Transverse colon (tissue), 4 donors: ENCODE measurements at regions not wholly inside any gene's neighbourhood (a gene's known extent, or its start where the extent isn't known, plus 50 kb on each side); places are given as distances from the start of the nearest gene placed in this dataset.

Experiments
- DNase-seq: peaks from one replicate; pipeline ENCODE4 v3.0.0-alpha.2; 2019
- H3K27ac ChIP-seq, 4 donors: fragments of 200-600 bp; sonication (generic); 2 replicates each; pipeline ENCODE4 v1.5.1; 2016 to 2018; ENCODE audit warnings: inconsistent platforms in 4 of 4
- H3K27me3 ChIP-seq: fragments of 200-600 bp; sonication (generic); 2 replicates; pipeline ENCODE4 v1.5.1; 2017; ENCODE audit warnings: inconsistent platforms
- H3K36me3 ChIP-seq, 4 donors: fragments of 200-600 bp; sonication (generic); 2 replicates each; pipeline ENCODE4 v1.5.1; 2017 to 2019; ENCODE audit warnings: inconsistent platforms in 4 of 4
- H3K4me1 ChIP-seq, 4 donors: fragments of 200-600 bp; sonication (generic); 2 replicates each; pipeline ENCODE4 v1.5.1; 2017 to 2020; ENCODE audit warnings: inconsistent platforms in 4 of 4
- H3K4me3 ChIP-seq, 4 donors: fragments of 200-600 bp; sonication (generic); 1 replicate in 1 of 4; 2 replicates in 3 of 4; pipeline versions ENCODE4 v1.5.1 to v1.6.1; 2017 to 2019; ENCODE audit warnings: inconsistent platforms in 4 of 4
- H3K9me3 ChIP-seq, 2 donors: fragments of 200-600 bp; sonication (generic); 2 replicates each; pipeline ENCODE4 v1.5.1; 2017 to 2019; ENCODE audit warnings: inconsistent platforms in 2 of 2
- CTCF ChIP-seq, 5 experiments: fragments of 200-600 bp in 3 of 5; fragments of 450-650 bp in 2 of 5; sonication (generic) in 3 of 5; IDR thresholded peaks; 1 replicate in 2 of 5; 2 replicates in 3 of 5; pipeline ENCODE4 v1.5.1; 2016 to 2017; ENCODE audit warnings: antibody characterized with exemption in 5 of 5, inconsistent platforms in 3 of 5, mild to moderate bottlenecking in 2 of 5, moderate library complexity in 1 of 5
- EP300 ChIP-seq: sonication (generic); formaldehyde crosslinking; IDR thresholded peaks from one replicate; pipeline ENCODE4 v1.6.1; 2017; ENCODE audit warnings: antibody characterized with exemption, low read depth
- POLR2A ChIP-seq: fragments of 450-650 bp; IDR thresholded peaks from one replicate; pipeline ENCODE4 v1.6.1; 2016; ENCODE audit warnings: antibody characterized with exemption, mild to moderate bottlenecking, moderate library complexity
- POLR2AphosphoS5 ChIP-seq, 3 donors: sonication (generic); formaldehyde crosslinking; IDR thresholded peaks; one replicate each; pipeline ENCODE4 v1.6.1; 2016; ENCODE audit warnings: antibody characterized with exemption in 3 of 3
- WGBS, 2 donors: methylation state at CpG; one replicate each; pipeline ENCODE4 v1.1.5; 2018; ENCODE audit warnings: low coverage in 1 of 2; 5-methylcytosine and 5-hydroxymethylcytosine counted together
- in situ Hi-C, 4 donors: fragments of 200-750 bp; cut with MboI; loops; one replicate each; pipeline versions ENCODE4 v1.15.0 to v1.15.1; 2017; ENCODE audit warnings: low sequenced_read_pairs in 3 of 4, low pct_ligation_motif_present in 1 of 4, low pct_unique_long_range_greater_than_20kb in 1 of 4
- intact Hi-C: fragments of 100-400 bp; cut with DNase I; formaldehyde crosslinking; loops from one replicate; pipeline ENCODE4 v1.15.1; 2023; ENCODE audit warnings: low total_unique reads

GRCh38 chr6:167744681-167745669, 81.7 kb upstream of the AFDN start:
- Histone ChIP-seq H3K27ac (peak overlapping the region in 2 of 4 donors; percentile 66 to 79), H3K27me3 (no peaks in the 10 kb centered on the region), H3K9me3 (no peaks in the 10 kb centered on the region), H3K4me1 (peaks cover 0 to 19% (median 0%) of the 10 kb centered on the region in 4 donors), H3K36me3 (no peaks in the 10 kb centered on the region), H3K4me3 (no peak overlapping the region)
- no peak for DNase-seq
- WGBS, 2 donors: 75 to 91% methylated on average over 7 to 16 of the region's 16 CpGs
- in situ Hi-C loops: no loop called here
- TF ChIP-seq POLR2A: no peak
- no peak for TF ChIP-seq CTCF (IDR thresholded peaks at IDR 0.05)
- no peak for TF ChIP-seq EP300
- no peak for TF ChIP-seq POLR2AphosphoS5 (IDR thresholded peaks at IDR 0.05)
- intact Hi-C loops: no loop called here

DNA sequence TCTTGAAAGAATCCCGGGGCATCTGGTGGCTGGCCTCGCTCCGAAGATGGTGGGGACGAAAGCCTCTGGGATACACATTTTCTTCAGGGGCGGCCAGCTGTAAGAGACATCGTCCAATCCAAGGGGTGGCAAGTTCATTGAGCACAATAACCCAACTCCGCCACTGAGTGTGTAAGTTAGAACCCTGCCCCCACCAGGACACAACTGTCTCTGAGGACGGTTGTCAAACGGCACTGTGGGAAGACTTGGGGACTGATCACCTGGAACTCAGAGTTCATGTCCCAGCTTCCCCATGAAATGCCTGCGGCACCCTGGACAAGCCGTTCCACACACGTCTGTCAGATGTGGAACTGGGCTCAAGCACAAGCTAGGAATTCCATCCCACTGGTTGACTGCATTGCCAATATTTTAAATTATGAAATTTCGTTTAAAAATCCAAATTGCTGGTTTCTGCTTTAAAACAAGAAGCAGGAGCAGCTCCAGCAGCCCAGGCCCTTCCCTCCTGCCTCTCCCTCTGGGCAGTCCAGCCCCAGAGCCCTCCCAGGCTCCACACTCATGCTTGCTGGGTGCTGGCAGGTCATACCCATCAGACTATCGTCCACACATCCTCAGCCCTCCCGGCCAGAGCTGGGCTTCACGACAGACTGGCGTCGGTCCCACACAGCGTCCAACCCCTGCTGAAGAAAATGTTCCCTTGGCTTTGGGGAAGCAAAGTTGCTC, 80.9 kb upstream of the AFDN start:
- no peak for DNase-seq
- Histone ChIP-seq H3K9me3 (no peaks in the 10 kb centered on the region), H3K4me3 (no peak overlapping the region)

DNA sequence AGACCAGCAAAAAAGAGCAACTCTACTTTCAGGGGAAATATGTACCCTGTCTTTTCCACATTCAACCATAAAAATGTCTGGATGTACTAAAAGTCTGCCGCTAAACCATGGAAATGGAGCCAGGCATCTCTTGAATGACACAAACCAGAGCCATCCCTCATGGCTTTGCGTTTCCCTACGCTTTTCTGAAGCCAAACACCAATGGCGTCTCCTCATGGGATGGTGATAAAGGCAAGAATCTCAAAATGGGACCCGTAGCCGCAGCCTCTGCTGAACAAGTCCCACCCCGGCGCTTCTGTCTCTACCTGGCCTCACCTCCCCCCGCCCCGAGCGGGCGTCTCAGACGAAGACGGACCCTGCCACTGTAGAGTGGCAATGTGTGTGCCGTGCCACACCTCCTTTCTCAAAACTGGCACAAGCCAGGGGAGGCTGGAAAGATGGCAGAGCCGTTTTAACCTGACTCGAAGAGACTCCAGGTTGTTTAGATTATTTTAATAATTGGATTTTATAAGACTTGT, 80.3 kb upstream of the AFDN start:
- H3K4me3 ChIP-seq: no peak overlapping the region
- H3K36me3 ChIP-seq: no peaks in the 10 kb centered on the region
- no peaks in the 10 kb centered on the region for H3K9me3 ChIP-seq
- in situ Hi-C loops: no loop called here
- TF ChIP-seq POLR2A (no peak), EP300 (no peak), POLR2AphosphoS5 (IDR thresholded peaks at IDR 0.05) (peak; percentile 13 to 70 (median 37))
- peak overlapping the region; percentile 52 to 79 (median 60) for H3K27ac ChIP-seq
- no peaks in the 10 kb centered on the region for H3K27me3 ChIP-seq
- no peak for DNase-seq
- intact Hi-C loops: no loop called here
- WGBS, 2 donors: 80% methylated on average over 17 of the region's 17 CpGs; no CpG with 5 or more reads in 1 of the 2 donors
- peaks cover 5 to 26% (median 7%) of the 10 kb centered on the region in 4 donors for H3K4me1 ChIP-seq

More for the DNA sequence above, 80.9 kb upstream of the AFDN start:
- TF ChIP-seq POLR2AphosphoS5 (IDR thresholded peaks at IDR 0.05): no peak
- no peak for TF ChIP-seq POLR2A
- no peak for TF ChIP-seq EP300
- no peak for TF ChIP-seq CTCF (IDR thresholded peaks at IDR 0.05)
- peaks cover 0 to 21% (median 3%) of the 10 kb centered on the region in 4 donors for H3K4me1 ChIP-seq
- H3K27ac ChIP-seq: peak overlapping the region in 3 of 4 donors; percentile 52 to 79 (median 66)
- no peaks in the 10 kb centered on the region for H3K27me3 ChIP-seq
- H3K36me3 ChIP-seq: no peaks in the 10 kb centered on the region
- WGBS, 2 donors: 67 to 85% methylated on average over 1 to 19 of the region's 19 CpGs
- intact Hi-C loops: no loop called here
- in situ Hi-C loops: no loop called here

DNA sequence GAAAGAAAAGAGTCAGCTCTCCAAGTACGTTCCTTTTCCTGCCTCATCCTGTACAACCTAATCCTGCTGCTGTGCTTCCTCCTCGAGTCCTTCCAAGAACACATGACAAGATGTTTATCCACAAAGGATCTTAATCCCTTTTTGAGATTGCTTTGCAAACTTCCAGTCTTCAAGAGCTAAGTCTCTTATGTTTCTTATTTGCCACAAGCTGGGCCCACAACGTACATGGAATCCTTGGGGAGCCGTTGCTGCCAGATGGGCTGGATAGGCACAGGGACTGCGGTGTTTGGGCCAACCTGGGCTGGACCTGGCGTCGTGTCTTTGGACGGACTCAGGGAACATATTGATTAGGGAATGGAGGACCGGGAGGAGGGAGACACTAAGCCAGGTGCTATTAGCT, 79.7 kb upstream of the AFDN start:
- DNase-seq: no peak
- Histone ChIP-seq H3K36me3 (no peaks in the 10 kb centered on the region), H3K27me3 (no peaks in the 10 kb centered on the region), H3K4me3 (no peak overlapping the region), H3K4me1 (peaks cover 7 to 29% (median 9%) of the 10 kb centered on the region in 4 donors), H3K9me3 (no peaks in the 10 kb centered on the region), H3K27ac (peak overlapping the region in 2 of 4 donors; percentile 66 to 79)
- 72 to 76% methylated on average over 6 to 9 of the region's 9 CpGs for WGBS, 2 donors
- intact Hi-C loops: no loop called here
- in situ Hi-C loops: no loop called here
- TF ChIP-seq EP300 (no peak), POLR2A (no peak), POLR2AphosphoS5 (IDR thresholded peaks at IDR 0.05) (peak in 1 of 3 donors; percentile 18), CTCF (IDR thresholded peaks at IDR 0.05) (no peak)
